ENCODE measurements at regions not wholly inside any gene's neighbourhood (a gene's known extent, or its start where the extent isn't known, plus 50 kb on each side); places are given as distances from the start of the nearest gene placed in this dataset.
"Not testable (repeated sequence)": the region's sequence is repeated elsewhere in the genome, so short reads cannot be mapped to it uniquely, and the experiment has no call there.

GRCh38 chr7:49033140-49033539 lies 108.8 kb downstream of the CDC14C start:
- not testable (repeated sequence) for H3K4me1 ChIP-seq (ENCODE audit: low read length); H3K4me2 ChIP-seq (ENCODE audit: low read depth, low read length, poor library complexity, severe bottlenecking); H3K27me3 ChIP-seq (ENCODE audit: low read length); H3K27ac ChIP-seq (ENCODE audit: low read length); H3K4me3 ChIP-seq (ENCODE audit: low read length); H3K79me2 ChIP-seq (ENCODE audit: low read length); DNase-seq; H3K9me2 ChIP-seq (replicated peaks; ENCODE audit: insufficient read depth, low read length); H3K9me3 ChIP-seq (ENCODE audit: low read length); H3K9ac ChIP-seq (ENCODE audit: low read length); H4K20me1 ChIP-seq (ENCODE audit: insufficient read depth, low read depth, low read length); H2AFZ ChIP-seq (ENCODE audit: low read length); H3K36me3 ChIP-seq (ENCODE audit: insufficient read depth, low read length)

- Histone ChIP-seq H3K9me2 (replicated peaks; ENCODE audit: insufficient read depth, low read length) (no peaks in the 10 kb centered on the region), H3K9me3 (ENCODE audit: low read length) (no peaks in the 10 kb centered on the region), H3K4me3 (ENCODE audit: low read length) (no peak overlapping the region), H3K79me2 (ENCODE audit: low read length) (no peaks in the 10 kb centered on the region), H3K36me3 (ENCODE audit: insufficient read depth, low read length) (no peaks in the 10 kb centered on the region), H3K4me2 (ENCODE audit: low read depth, low read length, poor library complexity, severe bottlenecking) (no peak overlapping the region), H3K27ac (ENCODE audit: low read length) (no peak overlapping the region), H4K20me1 (ENCODE audit: insufficient read depth, low read depth, low read length) (no peaks in the 10 kb centered on the region), H3K4me1 (ENCODE audit: low read length) (no peaks in the 10 kb centered on the region), H3K9ac (ENCODE audit: low read length) (no peak overlapping the region), H3K27me3 (ENCODE audit: low read length) (no peaks in the 10 kb centered on the region), H2AFZ (ENCODE audit: low read length) (no peak overlapping the region)
- DNase-seq: no peak
These were observed 113.2 kb downstream of the CDC14C start for GRCh38 chr7:49037346-49038210.

- Histone ChIP-seq H3K27ac (ENCODE audit: low read length) (no peak overlapping the region), H3K9me3 (ENCODE audit: low read length) (no peaks in the 10 kb centered on the region), H3K36me3 (ENCODE audit: insufficient read depth, low read length) (no peaks in the 10 kb centered on the region), H3K79me2 (ENCODE audit: low read length) (no peaks in the 10 kb centered on the region), H3K4me1 (ENCODE audit: low read length) (no peaks in the 10 kb centered on the region), H2AFZ (ENCODE audit: low read length) (no peak overlapping the region), H3K4me3 (ENCODE audit: low read length) (no peak overlapping the region), H4K20me1 (ENCODE audit: insufficient read depth, low read depth, low read length) (no peaks in the 10 kb centered on the region), H3K9me2 (replicated peaks; ENCODE audit: insufficient read depth, low read length) (no peaks in the 10 kb centered on the region), H3K9ac (ENCODE audit: low read length) (no peak overlapping the region), H3K27me3 (ENCODE audit: low read length) (no peaks in the 10 kb centered on the region), H3K4me2 (ENCODE audit: low read depth, low read length, poor library complexity, severe bottlenecking) (no peak overlapping the region)
- no peak for DNase-seq
These were observed 114.5 kb downstream of the CDC14C start for GRCh38 chr7:49038821-49039358.

GRCh38 chr7:49060743-49061142 lies 136.4 kb downstream of the CDC14C start:
- H3K9me3 ChIP-seq (ENCODE audit: low read length): no peaks in the 10 kb centered on the region
- H3K9me2 ChIP-seq (replicated peaks; ENCODE audit: insufficient read depth, low read length): no peaks in the 10 kb centered on the region
- H3K79me2 ChIP-seq (ENCODE audit: low read length): no peaks in the 10 kb centered on the region
- H2AFZ ChIP-seq (ENCODE audit: low read length): no peak overlapping the region
- no peak for DNase-seq
- no peak overlapping the region for H3K4me3 ChIP-seq (ENCODE audit: low read length)
- no peak overlapping the region for H3K4me2 ChIP-seq (ENCODE audit: low read depth, low read length, poor library complexity, severe bottlenecking)
- H3K36me3 ChIP-seq (ENCODE audit: insufficient read depth, low read length): no peaks in the 10 kb centered on the region
- H3K27ac ChIP-seq (ENCODE audit: low read length): no peak overlapping the region
- H3K4me1 ChIP-seq (ENCODE audit: low read length): no peaks in the 10 kb centered on the region
- no peaks in the 10 kb centered on the region for H4K20me1 ChIP-seq (ENCODE audit: insufficient read depth, low read depth, low read length)
- no peak overlapping the region for H3K9ac ChIP-seq (ENCODE audit: low read length)
- H3K27me3 ChIP-seq (ENCODE audit: low read length): no peaks in the 10 kb centered on the region

- no peaks in the 10 kb centered on the region for H3K27me3 ChIP-seq (ENCODE audit: low read length)
- H3K4me1 ChIP-seq (ENCODE audit: low read length): no peaks in the 10 kb centered on the region
- no peak overlapping the region for H3K9ac ChIP-seq (ENCODE audit: low read length)
- H4K20me1 ChIP-seq (ENCODE audit: insufficient read depth, low read depth, low read length): no peaks in the 10 kb centered on the region
- no peak overlapping the region for H3K4me3 ChIP-seq (ENCODE audit: low read length)
- DNase-seq: no peak
- H3K79me2 ChIP-seq (ENCODE audit: low read length): no peaks in the 10 kb centered on the region
- H3K27ac ChIP-seq (ENCODE audit: low read length): no peak overlapping the region
- H2AFZ ChIP-seq (ENCODE audit: low read length): no peak overlapping the region
- no peaks in the 10 kb centered on the region; the same call in 1 of the 2 replicates for H3K9me2 ChIP-seq (replicated peaks; ENCODE audit: insufficient read depth, low read length)
- H3K9me3 ChIP-seq (ENCODE audit: low read length): no peaks in the 10 kb centered on the region
- no peaks in the 10 kb centered on the region for H3K36me3 ChIP-seq (ENCODE audit: insufficient read depth, low read length)
- no peak overlapping the region for H3K4me2 ChIP-seq (ENCODE audit: low read depth, low read length, poor library complexity, severe bottlenecking)
These were observed 150.2 kb downstream of the CDC14C start for GRCh38 chr7:49074538-49074937.

- no peaks in the 10 kb centered on the region for H3K79me2 ChIP-seq (ENCODE audit: low read length)
- no peak for DNase-seq
- H3K4me3 ChIP-seq (ENCODE audit: low read length): no peak overlapping the region
- no peak overlapping the region for H3K9ac ChIP-seq (ENCODE audit: low read length)
- no peaks in the 10 kb centered on the region for H3K36me3 ChIP-seq (ENCODE audit: insufficient read depth, low read length)
- H2AFZ ChIP-seq (ENCODE audit: low read length): no peak overlapping the region
- no peaks in the 10 kb centered on the region; the same call in 1 of the 2 replicates for H3K9me2 ChIP-seq (replicated peaks; ENCODE audit: insufficient read depth, low read length)
- H4K20me1 ChIP-seq (ENCODE audit: insufficient read depth, low read depth, low read length): no peaks in the 10 kb centered on the region
- H3K4me1 ChIP-seq (ENCODE audit: low read length): no peaks in the 10 kb centered on the region
- no peak overlapping the region for H3K4me2 ChIP-seq (ENCODE audit: low read depth, low read length, poor library complexity, severe bottlenecking)
- no peaks in the 10 kb centered on the region for H3K9me3 ChIP-seq (ENCODE audit: low read length)
- no peak overlapping the region for H3K27ac ChIP-seq (ENCODE audit: low read length)
- H3K27me3 ChIP-seq (ENCODE audit: low read length): no peaks in the 10 kb centered on the region
These were observed 156.6 kb downstream of the CDC14C start for GRCh38 chr7:49080896-49081475.

- Histone ChIP-seq H3K4me1 (ENCODE audit: low read length) (no peaks in the 10 kb centered on the region), H3K9me3 (ENCODE audit: low read length) (no peaks in the 10 kb centered on the region), H3K36me3 (ENCODE audit: insufficient read depth, low read length) (no peaks in the 10 kb centered on the region), H4K20me1 (ENCODE audit: insufficient read depth, low read depth, low read length) (no peaks in the 10 kb centered on the region), H3K27ac (ENCODE audit: low read length) (no peak overlapping the region), H3K4me3 (ENCODE audit: low read length) (no peak overlapping the region), H3K79me2 (ENCODE audit: low read length) (no peaks in the 10 kb centered on the region), H3K27me3 (ENCODE audit: low read length) (no peaks in the 10 kb centered on the region), H2AFZ (ENCODE audit: low read length) (no peak overlapping the region), H3K9ac (ENCODE audit: low read length) (no peak overlapping the region), H3K9me2 (replicated peaks; ENCODE audit: insufficient read depth, low read length) (no peaks in the 10 kb centered on the region), H3K4me2 (ENCODE audit: low read depth, low read length, poor library complexity, severe bottlenecking) (no peak overlapping the region)
- DNase-seq: no peak
These were observed 163.7 kb downstream of the CDC14C start for GRCh38 chr7:49088017-49088416.

- Histone ChIP-seq H3K27me3 (ENCODE audit: low read length) (no peaks in the 10 kb centered on the region), H3K79me2 (ENCODE audit: low read length) (no peaks in the 10 kb centered on the region), H2AFZ (ENCODE audit: low read length) (no peak overlapping the region), H3K4me2 (ENCODE audit: low read depth, low read length, poor library complexity, severe bottlenecking) (no peak overlapping the region), H3K36me3 (ENCODE audit: insufficient read depth, low read length) (no peaks in the 10 kb centered on the region), H3K4me3 (ENCODE audit: low read length) (no peak overlapping the region), H3K27ac (ENCODE audit: low read length) (no peak overlapping the region), H3K9ac (ENCODE audit: low read length) (no peak overlapping the region), H3K9me3 (ENCODE audit: low read length) (no peaks in the 10 kb centered on the region), H3K4me1 (ENCODE audit: low read length) (no peaks in the 10 kb centered on the region), H4K20me1 (ENCODE audit: insufficient read depth, low read depth, low read length) (no peaks in the 10 kb centered on the region), H3K9me2 (replicated peaks; ENCODE audit: insufficient read depth, low read length) (no peaks in the 10 kb centered on the region)
- no peak for DNase-seq
These were observed 165.4 kb downstream of the CDC14C start for GRCh38 chr7:49089717-49090116.
